Activated T-cell treated with anti-CD3 and anti-CD28 coated beads, Interleukin-2, amount 50 U/mL, for 48 hours (primary cell): ENCODE measurements at regions not wholly inside any gene's neighbourhood (a gene's known extent, or its start where the extent isn't known, plus 50 kb on each side); places are given as distances from the start of the nearest gene placed in this dataset.
"Not testable (repeated sequence)": the region's sequence is repeated elsewhere in the genome, so short reads cannot be mapped to it uniquely, and the experiment has no call there.

Source experiments
- DNase-seq, 2 experiments: peaks; one replicate each; pipeline ENCODE4 v3.0.0-alpha.2; 2020

DNA sequence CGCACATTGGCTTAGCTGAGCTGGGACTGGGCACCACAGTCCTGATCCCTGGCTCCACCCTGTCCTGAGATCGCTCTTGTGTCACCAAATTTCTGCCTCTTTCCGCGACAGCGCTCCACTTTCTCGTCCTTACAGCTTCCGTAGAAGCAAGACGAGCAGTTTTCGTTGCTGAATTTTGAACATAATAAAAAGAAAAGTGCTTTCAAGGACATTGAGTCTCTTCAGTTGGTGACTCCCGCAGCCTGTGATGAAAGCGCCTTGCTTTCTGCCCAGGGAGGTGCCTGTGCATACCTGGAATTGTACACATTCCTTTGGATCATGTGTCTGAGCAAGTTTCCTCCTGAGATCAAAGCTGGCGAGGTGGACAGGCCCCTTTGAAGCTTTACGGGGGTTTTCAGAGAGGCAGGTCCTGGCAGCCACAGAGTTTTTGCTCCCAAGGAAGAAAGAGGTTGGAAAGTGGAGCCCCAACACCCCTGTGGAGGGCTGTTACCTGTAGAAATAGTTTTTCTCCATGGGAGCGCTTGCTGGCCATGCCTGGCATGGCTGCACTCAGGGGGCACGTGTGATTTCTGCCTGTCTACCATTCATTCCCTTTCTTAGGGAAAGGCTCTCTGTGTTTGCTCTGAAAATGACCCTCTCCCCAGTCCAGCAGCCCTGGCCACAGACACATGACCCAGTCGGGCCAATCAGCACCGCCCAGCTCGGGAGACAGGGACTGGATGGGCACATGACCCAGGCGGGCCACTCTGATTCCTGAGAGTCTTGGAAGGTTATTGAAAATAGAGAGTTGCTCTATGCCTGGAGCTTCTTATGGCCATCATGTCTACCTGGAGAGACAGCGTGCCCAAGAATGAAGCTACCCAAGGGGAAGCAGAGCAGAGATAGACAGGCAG is 115.6 kb upstream of the OTOS start:
- DNase-seq, result no peak

DNA sequence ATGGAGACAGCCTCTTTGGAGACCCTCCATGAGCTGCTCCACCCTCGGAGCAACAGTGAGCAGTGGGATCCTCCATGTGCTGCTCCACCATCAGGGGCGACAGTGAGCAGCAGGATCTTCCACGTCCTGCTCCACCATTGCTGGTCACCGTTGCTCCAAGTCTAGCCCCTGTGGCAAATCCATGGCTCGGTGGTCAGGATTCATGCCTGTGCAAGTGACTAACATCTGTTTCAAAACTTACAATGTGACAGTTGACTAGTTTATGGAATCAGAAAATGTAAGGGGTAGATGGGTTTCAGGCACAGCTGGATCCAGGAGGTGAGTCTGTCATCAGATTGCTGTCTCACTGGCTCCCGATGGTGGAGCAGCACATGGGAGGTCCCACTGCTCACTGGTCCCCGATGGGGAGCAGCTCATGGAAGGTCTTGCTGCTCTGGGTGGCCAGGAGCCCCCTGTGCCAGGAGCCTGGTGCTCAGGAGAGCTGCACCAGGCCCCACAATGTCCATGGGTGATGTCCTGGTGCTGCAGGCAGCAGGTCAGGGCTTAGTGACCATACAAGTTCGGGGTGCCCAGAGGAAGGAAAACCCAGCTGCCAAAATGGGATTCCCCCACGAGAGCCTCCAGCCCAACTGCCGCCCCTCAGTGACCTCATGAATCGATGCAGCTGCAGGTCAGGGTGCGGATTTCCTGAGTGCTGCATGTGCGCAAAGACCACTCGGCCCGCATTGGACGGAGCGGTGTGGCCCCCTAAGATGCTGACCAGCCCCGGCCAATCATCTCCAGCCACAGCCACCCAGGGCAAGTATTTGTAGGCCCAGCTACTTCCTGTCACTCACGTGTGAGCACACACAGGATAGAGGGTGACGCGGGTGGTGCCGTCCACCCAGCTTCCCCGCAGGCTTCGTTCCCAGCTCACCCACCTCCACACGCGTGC is 116.5 kb upstream of the OTOS start:
- no peak for DNase-seq

DNA sequence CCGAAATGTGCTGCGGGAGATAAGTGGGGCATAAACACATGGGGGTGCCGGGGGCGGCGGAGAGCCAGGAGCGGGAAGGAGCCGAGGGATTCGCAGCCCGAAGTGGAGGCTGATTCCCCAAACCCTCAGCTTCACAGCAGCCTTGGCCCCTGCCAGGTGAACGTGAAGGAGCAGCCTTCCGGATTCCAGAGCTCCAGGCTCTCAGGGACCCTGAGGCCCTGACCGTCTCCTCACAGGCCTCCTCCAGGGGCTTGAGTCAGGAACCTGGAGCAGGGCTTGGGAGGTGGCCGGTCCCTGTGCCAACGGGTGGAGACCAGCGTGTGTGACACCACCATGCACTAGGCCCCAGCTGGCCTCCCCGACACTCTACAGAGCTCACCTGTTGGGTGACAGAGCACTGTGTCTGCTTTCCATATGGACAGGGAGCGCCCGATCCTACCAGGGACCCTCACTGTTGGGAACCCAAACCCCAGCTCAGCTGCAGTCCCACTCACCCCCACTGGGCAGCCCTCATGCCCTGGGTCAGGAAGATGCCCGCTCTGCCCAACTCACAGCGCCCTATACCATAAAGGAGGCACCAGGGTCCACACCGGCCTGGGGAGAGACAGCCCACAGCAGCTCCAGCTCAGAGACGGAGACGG is 117.6 kb upstream of the OTOS start:
- DNase-seq, result no peak

DNA sequence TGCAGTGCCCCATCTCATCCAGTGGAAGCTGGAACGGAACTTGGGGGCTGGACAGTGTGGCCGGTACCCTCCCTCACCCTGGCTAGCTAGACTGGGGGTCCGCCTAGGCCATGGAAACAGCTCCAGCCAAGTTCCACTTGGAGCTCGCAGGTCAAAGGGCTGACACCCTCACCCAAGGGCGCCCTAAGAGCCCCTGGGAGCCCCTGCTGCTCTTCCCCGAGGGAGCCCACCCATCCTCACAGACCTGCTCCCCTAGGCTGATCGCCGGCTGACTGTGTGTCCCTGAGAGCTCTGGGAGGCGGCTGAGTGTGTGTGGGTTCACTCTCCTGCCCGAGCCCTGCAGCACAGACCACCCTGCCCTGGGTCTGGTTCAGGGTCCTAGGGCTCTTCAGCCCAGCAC is 118.2 kb upstream of the OTOS start:
- DNase-seq, result no peak

DNA sequence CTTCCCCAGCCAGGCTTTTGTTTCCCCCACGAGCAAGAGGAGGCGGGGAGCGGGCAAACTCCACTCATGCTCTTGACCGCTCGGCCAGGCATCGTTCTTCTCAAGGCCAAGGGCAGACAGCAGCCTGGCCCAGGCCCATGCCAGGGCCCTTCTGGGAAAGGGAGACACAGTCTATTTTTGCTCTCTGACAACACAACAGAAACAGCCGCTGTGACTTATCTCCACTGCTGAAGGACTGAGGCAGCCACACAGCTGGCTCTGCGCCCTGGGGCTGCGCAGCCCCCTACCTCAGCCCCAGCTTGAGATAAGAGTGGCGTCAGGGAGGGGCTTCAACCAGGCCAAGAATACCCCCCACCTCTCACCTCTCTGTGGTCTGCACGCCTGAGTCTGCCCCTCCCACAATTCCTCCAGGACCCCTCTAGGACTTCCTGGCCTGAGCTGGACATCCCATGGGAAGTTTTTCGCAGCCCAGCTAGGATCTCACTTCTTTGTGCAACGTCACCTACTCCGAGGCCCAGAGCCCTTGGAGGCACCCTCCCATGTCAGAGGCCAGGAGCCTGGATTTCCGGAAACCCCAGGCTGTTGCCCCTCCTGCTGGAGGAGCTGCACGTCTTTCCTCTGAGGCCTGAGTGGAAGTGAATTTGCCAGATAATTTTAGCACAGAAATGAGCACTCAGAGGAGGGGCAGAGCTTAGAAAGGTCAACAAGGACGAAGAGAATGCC is 118.9 kb upstream of the OTOS start:
- DNase-seq, result no peak

DNA sequence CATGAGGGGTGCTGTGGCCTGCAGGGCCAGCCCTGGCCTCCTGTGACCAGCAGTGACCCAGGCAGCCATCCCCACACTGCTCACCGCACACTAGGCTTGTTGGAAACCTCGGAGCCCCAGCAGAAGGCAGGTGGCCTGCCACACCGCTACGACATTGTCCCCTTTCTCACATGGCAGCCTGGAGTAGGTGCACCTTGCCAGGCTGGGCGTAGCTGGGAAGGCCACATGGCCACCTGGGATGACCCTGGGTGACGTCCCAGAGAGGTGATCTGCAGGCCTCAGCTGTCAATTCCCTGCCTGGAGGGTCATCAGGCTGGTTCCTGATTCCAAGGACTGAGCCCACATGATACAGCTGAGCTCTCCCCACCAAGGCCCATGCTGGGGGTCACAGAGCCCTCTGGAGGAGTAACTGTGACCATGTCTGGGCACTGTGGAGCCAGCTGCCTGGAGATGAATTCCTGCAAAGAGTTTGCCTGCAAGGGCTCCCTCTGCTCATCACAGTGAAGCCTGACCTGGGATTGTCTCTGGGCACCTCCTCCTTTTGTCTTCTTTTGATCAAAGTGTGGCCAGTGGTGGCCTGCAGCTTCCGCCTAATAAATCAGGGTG is 119.6 kb upstream of the OTOS start:
- DNase-seq, result no peak

DNA sequence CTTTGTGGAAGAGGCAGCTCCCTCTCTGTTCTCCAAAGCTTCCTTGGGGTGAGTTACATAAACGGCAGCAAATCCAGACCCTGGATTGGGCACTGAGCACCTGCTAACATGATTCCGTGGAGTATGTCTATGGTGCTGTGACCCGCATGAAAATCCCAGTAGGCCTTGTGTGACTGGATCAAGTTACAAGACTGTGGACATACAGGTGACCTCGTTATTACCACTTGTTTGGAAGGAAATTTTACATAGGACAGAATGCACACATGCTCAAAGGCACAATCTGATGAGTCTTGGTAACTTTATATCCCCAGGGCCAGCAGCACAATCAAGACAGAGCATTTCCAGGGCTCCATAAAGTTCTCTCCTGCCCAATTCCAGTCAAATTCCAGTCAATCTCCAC is 120.2 kb upstream of the OTOS start:
- DNase-seq, result no peak

DNA sequence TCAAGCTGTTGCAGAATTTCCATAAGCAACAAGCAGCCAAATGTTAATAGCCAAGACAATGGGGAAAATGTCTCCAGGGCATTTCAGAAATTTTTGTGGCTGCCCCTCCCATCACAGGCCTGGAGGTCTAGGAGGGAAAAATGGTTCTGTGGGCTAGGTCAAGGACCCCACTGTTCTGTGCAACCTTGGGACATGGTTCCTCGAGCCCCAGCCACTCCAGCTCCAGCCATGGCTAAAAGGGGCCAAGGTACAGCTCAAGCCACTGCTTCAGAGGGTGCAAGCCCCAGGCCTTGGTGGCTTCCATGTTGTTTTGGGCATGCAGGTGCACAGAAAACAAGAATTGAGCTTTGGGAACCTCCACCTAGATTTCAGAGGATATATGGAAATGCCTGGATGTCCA is 122.1 kb upstream of the OTOS start:
- not testable (repeated sequence) for DNase-seq

DNA sequence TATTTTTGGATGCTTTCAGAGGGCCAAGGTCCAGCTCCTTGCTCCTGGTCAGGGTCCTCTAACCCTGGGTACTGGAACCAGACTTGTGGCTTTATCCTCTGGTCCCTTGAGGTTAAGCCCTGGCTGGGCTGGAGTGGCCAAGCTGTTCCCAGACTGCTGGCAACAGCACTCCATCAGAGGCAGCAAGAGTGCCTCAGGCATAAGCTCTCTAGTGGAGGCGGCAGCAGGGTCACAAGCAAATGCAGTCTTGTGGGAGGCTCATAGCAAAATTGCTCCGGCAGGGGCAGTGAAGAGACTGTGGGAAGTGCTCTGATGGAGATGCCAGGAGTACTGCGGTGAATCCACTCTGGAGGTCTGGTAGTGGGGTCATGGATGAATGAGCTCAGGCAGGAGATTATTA is 128.9 kb upstream of the OTOS start:
- no peak for DNase-seq

DNA sequence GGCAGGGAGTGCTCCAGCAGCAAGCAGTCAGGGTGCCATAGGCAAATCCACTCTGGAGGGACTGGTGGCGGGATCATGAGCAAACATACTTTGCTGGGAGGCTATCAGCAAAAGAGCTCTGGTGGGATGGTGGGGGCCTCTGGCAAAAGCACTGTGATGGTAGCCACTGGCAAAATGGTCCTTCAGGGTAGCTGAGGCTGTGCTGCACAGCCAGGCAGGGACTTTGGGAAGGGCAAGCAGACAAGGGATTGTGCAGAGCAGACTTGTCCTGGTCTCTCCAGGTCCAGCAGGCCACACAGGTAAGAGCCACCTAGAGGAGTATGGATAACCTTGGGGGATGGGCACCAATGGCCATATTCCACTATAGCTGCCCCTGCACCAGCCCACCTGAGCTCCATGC is 129.4 kb upstream of the OTOS start:
- DNase-seq, result peak in 1 of 2 experiments; percentile 6

DNA sequence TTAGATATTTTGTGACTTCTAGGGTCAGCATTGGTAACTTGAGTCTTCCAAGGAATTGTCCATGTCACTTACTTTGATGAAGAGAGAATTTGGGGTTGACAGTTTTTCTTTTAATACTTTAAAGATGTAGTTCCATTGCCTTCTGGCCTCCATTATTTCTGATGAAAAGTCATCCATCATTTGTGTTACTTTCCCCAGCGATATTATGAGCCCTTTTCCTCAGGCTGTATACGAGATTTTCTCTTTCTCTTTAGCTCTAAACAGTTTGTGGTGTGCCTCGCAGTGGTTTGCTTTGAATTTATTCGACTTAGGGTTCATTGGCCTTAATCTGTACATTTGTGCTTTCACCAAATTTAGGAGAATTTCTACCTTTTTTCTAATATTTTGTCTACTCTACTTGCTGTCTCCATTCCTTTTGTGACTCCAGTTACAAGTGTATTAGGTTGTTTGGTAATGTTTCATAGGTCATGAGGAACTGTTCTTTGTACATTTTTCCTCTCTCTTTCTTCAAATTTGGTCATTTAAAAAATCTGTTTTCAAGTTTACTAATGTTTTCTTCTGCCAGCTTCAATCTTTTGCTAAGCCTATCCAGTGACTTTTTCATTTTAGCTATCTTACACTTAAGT is 131.4 kb upstream of the OTOS start:
- no peak for DNase-seq

DNA sequence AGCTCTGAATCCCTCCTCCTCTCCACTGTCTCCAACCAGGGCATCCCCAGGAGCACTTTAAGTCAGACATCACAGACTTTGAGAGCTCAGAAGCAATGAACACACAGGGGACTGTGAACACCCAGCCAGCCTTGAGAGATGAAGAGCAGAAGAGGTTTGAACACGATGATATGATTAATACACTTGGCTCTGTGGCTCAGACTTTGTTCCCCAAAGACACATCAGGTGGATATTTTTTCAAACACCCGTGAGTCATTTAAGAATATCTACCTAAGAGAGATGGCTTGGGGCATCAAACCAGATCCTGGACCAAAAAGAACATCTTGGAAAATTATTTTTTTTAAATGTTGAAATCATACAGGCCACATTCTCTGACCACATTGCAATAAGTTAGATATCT is 134.9 kb upstream of the OTOS start:
- no peak for DNase-seq

DNA sequence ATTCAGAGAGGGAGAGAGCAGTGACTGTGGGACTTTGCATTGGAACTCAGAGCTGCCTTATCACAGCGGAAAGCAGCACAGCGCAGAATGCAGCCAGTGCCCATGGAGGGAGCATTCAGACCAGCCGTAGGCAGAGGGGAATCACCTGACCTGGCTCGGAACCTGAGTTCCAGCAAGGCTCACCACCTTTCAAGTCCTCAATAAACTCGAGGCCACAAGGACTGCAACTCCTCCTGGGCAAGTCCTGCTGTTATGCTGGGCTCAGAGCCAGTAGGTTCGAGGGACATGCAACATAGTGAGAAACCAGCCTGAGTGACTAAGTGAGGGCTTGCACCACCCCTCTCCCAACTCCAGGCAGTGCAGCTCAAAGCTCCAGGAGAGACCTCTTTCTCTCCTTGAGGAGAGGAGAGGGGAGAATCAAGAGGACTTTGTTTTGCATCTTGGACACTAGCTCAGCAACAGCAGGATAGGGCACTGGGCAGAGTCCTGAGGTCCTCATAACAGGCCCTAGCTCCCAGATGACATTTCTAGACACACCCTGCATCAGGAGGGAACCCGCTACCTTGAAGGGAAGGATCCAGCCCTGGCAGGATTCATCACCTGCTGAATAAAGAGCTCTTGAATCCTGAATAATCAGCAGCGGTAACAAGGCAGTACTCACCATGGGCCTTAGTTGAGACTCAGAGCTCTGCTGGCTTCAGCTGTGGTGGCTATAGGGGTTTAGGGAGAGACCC is 136.8 kb upstream of the OTOS start:
- no peak for DNase-seq

DNA sequence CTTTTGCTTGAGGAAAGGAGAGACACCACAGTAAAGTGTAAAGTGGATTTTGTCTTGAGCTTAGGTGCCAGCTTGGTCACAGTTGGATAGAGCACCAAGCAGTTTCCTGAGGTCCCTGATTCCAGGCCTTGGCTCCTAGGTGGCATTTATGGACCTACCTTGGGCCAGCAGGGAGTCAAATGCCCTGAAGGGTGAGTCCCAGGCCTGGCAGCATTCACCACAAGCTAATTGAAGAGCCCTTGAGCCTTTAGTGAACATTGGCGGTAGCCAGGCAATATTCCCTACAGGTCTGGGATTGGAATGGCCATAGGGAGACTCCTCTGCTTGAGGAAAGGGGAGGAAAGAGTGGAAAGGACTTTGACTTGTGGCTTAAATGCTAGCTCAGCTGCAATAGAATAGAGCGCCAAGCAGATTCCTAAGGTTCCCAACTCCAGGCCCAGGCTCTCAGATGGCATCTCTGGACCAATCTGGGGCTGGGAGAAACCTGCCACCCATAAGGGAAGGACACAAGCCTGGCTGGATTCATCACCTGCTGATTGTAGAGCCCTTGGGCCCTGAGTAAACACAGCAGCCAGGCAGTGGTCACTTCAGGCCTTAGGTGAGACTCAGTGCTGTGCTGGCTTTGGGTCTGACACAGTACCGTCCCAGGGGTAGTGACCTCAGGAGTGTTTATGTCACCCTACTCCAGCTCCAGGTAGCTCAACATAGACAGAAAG is 137.5 kb upstream of the OTOS start:
- no peak for DNase-seq

DNA sequence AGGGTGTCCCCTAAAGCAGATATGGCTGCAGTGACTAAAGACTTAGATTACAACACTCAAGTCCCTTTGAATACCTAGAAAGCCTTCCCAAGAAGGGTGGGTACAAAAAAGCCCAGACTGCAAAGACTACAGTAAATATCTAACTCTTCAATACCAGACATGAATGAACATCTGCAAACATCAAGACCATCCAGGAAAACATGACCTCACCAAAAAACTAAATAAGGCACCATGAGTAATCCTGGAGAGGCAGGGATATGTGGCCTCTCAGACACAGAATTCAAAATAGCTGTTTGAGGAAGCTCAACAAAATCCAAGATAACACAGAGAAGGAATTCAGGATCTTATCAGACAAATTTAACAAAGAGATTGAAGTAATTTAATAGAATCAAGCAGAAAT is 138.2 kb upstream of the OTOS start:
- no peak for DNase-seq

DNA sequence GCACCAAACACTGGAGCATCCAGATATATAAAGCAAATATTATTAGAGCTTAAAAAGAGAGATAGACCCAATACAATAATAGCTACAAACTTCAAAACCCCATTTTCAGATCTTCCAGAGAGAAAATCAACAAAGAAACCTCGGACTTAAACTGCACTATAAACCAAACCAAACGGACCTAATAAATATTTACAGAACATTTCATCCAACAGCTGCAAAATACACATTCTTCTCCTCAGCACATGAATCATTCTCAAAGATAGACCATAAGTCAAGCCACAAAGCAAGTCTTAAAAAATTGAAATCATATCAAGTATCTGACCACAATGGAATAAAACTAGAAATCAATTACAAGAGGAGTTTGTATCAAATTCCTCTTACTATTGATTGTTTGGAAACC is 140.2 kb upstream of the OTOS start:
- DNase-seq, result no peak

DNA sequence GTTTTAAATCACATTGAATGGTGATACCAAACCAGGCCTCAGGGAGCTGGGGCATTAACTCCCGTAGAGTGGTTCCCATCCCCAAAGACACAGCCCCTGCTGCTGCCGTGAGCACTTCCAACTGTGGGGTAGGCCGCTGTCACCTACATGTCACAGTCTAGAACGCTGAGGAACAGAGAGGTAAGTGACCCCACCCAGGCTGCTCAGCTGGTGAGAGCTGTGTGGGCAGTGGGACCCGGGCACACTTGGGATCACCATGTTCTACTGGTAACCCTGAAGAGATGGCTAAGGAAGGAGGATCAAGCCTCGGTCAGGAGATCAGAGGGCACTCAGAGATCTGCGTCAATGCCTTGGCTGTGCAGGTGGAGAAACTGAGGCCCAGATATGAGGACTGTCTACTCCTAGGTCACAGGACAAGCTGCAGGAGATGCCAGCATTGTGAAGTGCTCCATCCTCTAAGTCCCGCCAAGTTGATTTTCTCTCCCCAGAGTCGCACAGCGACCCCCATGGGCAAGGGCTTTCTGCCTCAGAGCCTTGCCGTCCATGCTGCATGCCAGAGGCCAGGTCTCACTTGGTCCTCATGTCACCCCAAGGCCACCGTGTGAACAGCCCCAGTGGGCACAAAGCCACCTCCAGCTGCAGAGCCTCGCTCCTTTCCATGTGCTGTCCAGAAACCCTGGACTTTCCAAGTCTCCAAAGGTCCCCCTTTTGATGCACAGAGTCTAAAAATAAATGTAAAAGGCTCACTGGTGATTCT is 144.2 kb upstream of the OTOS start:
- DNase-seq, result no peak

DNA sequence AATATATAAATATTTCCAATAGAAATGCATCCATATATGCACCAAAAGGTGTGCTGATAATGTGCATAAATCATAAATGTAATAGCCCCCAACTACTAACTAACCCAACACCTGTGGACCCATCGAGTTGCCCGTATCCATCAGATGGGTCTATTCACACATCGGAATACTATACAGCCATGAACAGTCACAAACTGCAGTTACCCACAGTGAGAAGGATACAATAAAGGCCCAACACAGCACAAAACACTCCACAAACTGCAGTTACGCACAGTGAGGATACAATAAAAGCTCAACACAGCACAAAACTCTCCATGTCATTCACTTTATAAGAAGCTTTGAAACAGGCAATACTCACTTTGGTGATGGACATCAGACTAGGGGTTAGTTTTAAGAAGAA is 145.3 kb upstream of the OTOS start:
- no peak for DNase-seq

DNA sequence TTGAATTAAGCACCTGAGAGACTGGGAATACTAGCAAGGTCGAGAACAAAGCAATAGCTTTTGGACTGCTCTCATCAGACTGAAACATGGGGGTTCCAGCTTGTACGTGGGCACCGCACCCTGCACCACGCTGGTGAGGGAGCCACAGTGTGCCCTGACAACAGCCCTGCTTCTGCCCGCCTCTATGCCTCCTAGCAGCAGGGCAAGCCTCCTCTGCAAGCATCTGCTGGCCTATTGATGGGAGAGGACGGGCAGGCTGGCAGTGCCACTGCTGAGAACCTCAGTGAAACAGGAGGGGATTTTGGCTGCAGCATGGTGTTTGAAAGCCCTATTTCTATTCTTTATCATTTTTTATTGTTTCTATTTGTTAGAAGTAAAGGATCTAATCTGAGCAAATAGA is 146.1 kb upstream of the OTOS start:
- no peak for DNase-seq

DNA sequence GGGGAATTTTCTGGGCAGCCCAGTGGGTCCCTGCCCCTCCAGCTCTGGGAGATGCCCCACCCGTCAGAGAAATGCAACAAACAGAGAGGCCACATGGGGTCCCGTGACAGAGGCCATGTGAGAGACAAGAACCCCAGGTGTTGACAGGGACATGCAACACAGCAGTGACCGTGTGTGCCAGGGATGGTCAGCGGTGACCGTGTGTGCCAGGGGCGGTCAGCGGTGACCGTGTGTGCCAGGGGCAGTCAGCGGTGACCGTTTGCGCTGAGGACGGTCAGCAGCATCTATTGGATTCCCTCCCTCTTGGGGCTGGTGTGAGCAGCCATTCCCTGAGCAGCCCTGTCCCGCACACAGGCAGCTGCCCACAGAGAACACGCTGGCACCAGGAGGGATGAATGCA is 146.6 kb upstream of the OTOS start:
- no peak for DNase-seq
